GM23248 (cell line): ENCODE measurements at regions not wholly inside any gene's neighbourhood (a gene's known extent, or its start where the extent isn't known, plus 50 kb on each side); places are given as distances from the start of the nearest gene placed in this dataset.

ENCODE experiments used
- DNase-seq: peaks from one replicate; pipeline ENCODE4 v3.0.0-alpha.2; 2015
- H2AFZ ChIP-seq: fragments of 200-600 bp; sonication (generic); 2 replicates; pipeline ENCODE4 v1.6.1; 2016; ENCODE audit warnings: antibody characterized with exemption
- H3F3A ChIP-seq: fragments of 200-600 bp; sonication (generic); 2 replicates; pipeline ENCODE4 v1.6.1; 2016; ENCODE audit warnings: mild to moderate bottlenecking, antibody characterized with exemption, mixed run types; ENCODE audit not compliant: insufficient read depth
- H3K27ac ChIP-seq: fragments of 200-600 bp; sonication (generic); 2 replicates; pipeline ENCODE4 v1.5.1; 2016; ENCODE audit warnings: mild to moderate bottlenecking
- H3K27me3 ChIP-seq: fragments of 200-600 bp; sonication (generic); replicated peaks from 2 replicates; pipeline ENCODE4 v1.6.1; 2016; ENCODE audit warnings: mild to moderate bottlenecking; ENCODE audit not compliant: insufficient read depth
- H3K36me3 ChIP-seq: fragments of 200-600 bp; sonication (generic); 2 replicates; pipeline ENCODE4 v1.6.1; 2016; ENCODE audit warnings: low read depth, mild to moderate bottlenecking
- H3K4me1 ChIP-seq: fragments of 200-600 bp; sonication (generic); 2 replicates; pipeline ENCODE4 v1.6.1; 2016; ENCODE audit warnings: mild to moderate bottlenecking; ENCODE audit not compliant: insufficient read depth
- H3K4me2 ChIP-seq: fragments of 200-600 bp; sonication (generic); one replicate; pipeline ENCODE4 v1.6.1; 2016; ENCODE audit warnings: mild to moderate bottlenecking; ENCODE audit not compliant: unreplicated experiment
- H3K4me3 ChIP-seq: fragments of 200-600 bp; sonication (generic); 2 replicates; pipeline ENCODE4 v1.5.1; 2016; ENCODE audit warnings: mild to moderate bottlenecking
- H3K79me2 ChIP-seq: fragments of 200-600 bp; sonication (generic); 2 replicates; pipeline ENCODE4 v1.6.1; 2016; ENCODE audit warnings: mild to moderate bottlenecking; ENCODE audit not compliant: insufficient read depth
- H3K9ac ChIP-seq: fragments of 200-600 bp; sonication (generic); 2 replicates; pipeline ENCODE4 v1.6.1; 2016; ENCODE audit warnings: mild to moderate bottlenecking
- H3K9me2 ChIP-seq: fragments of 200-600 bp; sonication (generic); 2 replicates; pipeline ENCODE4 v1.6.1; 2016; ENCODE audit warnings: mixed run types, mild to moderate bottlenecking, moderate library complexity; ENCODE audit not compliant: insufficient read depth
- H3K9me3 ChIP-seq: fragments of 200-600 bp; sonication (generic); one replicate; pipeline ENCODE4 v1.6.1; 2017; ENCODE audit warnings: low read depth
- H4K20me1 ChIP-seq: fragments of 200-600 bp; sonication (generic); 2 replicates; pipeline ENCODE4 v1.6.0; 2016; ENCODE audit not compliant: insufficient read depth
- EZH2 ChIP-seq: fragments of 200-600 bp; sonication (generic); IDR thresholded peaks from 2 replicates; pipeline ENCODE4 v1.6.1; 2018; ENCODE audit warnings: antibody characterized with exemption, mild to moderate bottlenecking; ENCODE audit not compliant: insufficient read depth, poor library complexity, severe bottlenecking
- EZH2phosphoT487 ChIP-seq: fragments of 200-600 bp; sonication (generic); IDR thresholded peaks from 2 replicates; pipeline ENCODE4 v1.6.1; 2018; ENCODE audit warnings: antibody characterized with exemption, moderate library complexity, mild to moderate bottlenecking, low read depth; ENCODE audit not compliant: insufficient read depth
- WGBS, 2 experiments: methylation state at CpG; one replicate each; pipeline ENCODE4 v1.1.6; 2015 to 2017; ENCODE audit warnings: low lambda C conversion rate in 2 of 2, low coverage in 1 of 2; ENCODE audit errors: missing lambda C conversion rate in 2 of 2; 5-methylcytosine and 5-hydroxymethylcytosine counted together
- in situ Hi-C: fragments of 300-500 bp; cut with MboI; formaldehyde crosslinking; loops from 2 replicates; pipeline ENCODE4 v1.15.0; 2020

GRCh38 chr7:35747611-35748010, 52.7 kb upstream of the HERPUD2 start:
- Histone ChIP-seq H3K4me2 (no peak overlapping the region), H3K79me2 (no peaks in the 10 kb centered on the region), H3K27me3 (no peaks in the 10 kb centered on the region), H4K20me1 (no peaks in the 10 kb centered on the region), H3K36me3 (no peaks in the 10 kb centered on the region), H2AFZ (no peak overlapping the region), H3K27ac (no peak overlapping the region), H3K4me1 (peaks cover 35% of the 10 kb centered on the region), H3F3A (peaks cover 16% of the 10 kb centered on the region), H3K9me3 (no peaks in the 10 kb centered on the region), H3K9ac (no peak overlapping the region), H3K9me2 (no peaks in the 10 kb centered on the region), H3K4me3 (no peak overlapping the region)
- in situ Hi-C loops: no loop called here
- peak; percentile 15 for DNase-seq
- TF ChIP-seq EZH2phosphoT487: no peak
- no peak for TF ChIP-seq EZH2
- WGBS, 2 experiments: 70 to 71% methylated on average over 4 of the region's 4 CpGs

- peak; percentile 10 for DNase-seq
- no peaks in the 10 kb centered on the region for H3K79me2 ChIP-seq
- no peak overlapping the region for H3K4me3 ChIP-seq
- H3K9ac ChIP-seq: no peak overlapping the region
- H2AFZ ChIP-seq: no peak overlapping the region
- in situ Hi-C loops: no loop called here
- H3K4me1 ChIP-seq: peaks cover 35% of the 10 kb centered on the region
- no peak overlapping the region for H3K4me2 ChIP-seq
- H3K36me3 ChIP-seq: no peaks in the 10 kb centered on the region
- no peaks in the 10 kb centered on the region for H3K27me3 ChIP-seq
- H3F3A ChIP-seq: peaks cover 16% of the 10 kb centered on the region
- 8 to 15% methylated on average over 1 of the region's 1 CpG for WGBS, 2 experiments
- no peaks in the 10 kb centered on the region for H4K20me1 ChIP-seq
- no peak for TF ChIP-seq EZH2
- TF ChIP-seq EZH2phosphoT487: no peak
- H3K27ac ChIP-seq: no peak overlapping the region
- H3K9me3 ChIP-seq: no peaks in the 10 kb centered on the region
- H3K9me2 ChIP-seq: no peaks in the 10 kb centered on the region
Measured at GRCh38 chr7:35748371-35748770, 52.5 kb upstream of the SEPTIN7 start.

GRCh38 chr7:35749556-35749955, 51.3 kb upstream of the SEPTIN7 start:
- TF ChIP-seq EZH2phosphoT487 (no peak), EZH2 (no peak)
- no peaks in the 10 kb centered on the region for H3K9me2 ChIP-seq
- no peak overlapping the region for H3K4me3 ChIP-seq
- peaks cover 35% of the 10 kb centered on the region for H3K4me1 ChIP-seq
- no peaks in the 10 kb centered on the region for H3K36me3 ChIP-seq
- H3K27me3 ChIP-seq: no peaks in the 10 kb centered on the region
- H3K9ac ChIP-seq: no peak overlapping the region
- no peaks in the 10 kb centered on the region for H3K9me3 ChIP-seq
- H4K20me1 ChIP-seq: no peaks in the 10 kb centered on the region
- H3F3A ChIP-seq: peaks cover 16% of the 10 kb centered on the region
- no peak overlapping the region for H2AFZ ChIP-seq
- H3K27ac ChIP-seq: no peak overlapping the region
- WGBS, 2 experiments: 8 to 20% methylated on average over 2 of the region's 2 CpGs
- in situ Hi-C loops: no loop called here
- DNase-seq: peak; percentile 61
- H3K79me2 ChIP-seq: no peaks in the 10 kb centered on the region
- peak overlapping the region; percentile 12 for H3K4me2 ChIP-seq
